ENCODE measurements at regions not wholly inside any gene's neighbourhood (a gene's known extent, or its start where the extent isn't known, plus 50 kb on each side); places are given as distances from the start of the nearest gene placed in this dataset.

- Histone ChIP-seq H3K9me3 (ENCODE audit: control insufficient read depth, low read length) (peaks cover 4% of the 10 kb centered on the region), H3K4me1 (ENCODE audit: control insufficient read depth, insufficient read depth, low read length) (no peaks in the 10 kb centered on the region), H3K27me3 (replicated peaks; ENCODE audit: control insufficient read depth, insufficient read depth, low read length) (no peaks in the 10 kb centered on the region)
These were observed 327.8 kb upstream of the ADGRB3 start for GRCh38 chr6:68307301-68307700.

GRCh38 chr6:68296126-68296525, 339.0 kb upstream of the ADGRB3 start:
- no peak overlapping the region for H3K4me3 ChIP-seq (ENCODE audit: low read length)
- H3K27me3 ChIP-seq (replicated peaks; ENCODE audit: control insufficient read depth, insufficient read depth, low read length), result no peaks in the 10 kb centered on the region
- peak; percentile 1 for DNase-seq (ENCODE audit: low read depth)
- no peak overlapping the region for H3K9ac ChIP-seq (ENCODE audit: low read length)
- H3K36me3 ChIP-seq (ENCODE audit: control insufficient read depth, insufficient read depth, low read length, severe bottlenecking), result no peaks in the 10 kb centered on the region
- no peaks in the 10 kb centered on the region for H3K4me1 ChIP-seq (ENCODE audit: control insufficient read depth, insufficient read depth, low read length)
- H3K9me3 ChIP-seq (ENCODE audit: control insufficient read depth, low read length), result peaks cover 8% of the 10 kb centered on the region

More at GRCh38 chr6:68307301-68307700, 327.8 kb upstream of the ADGRB3 start:
- Histone ChIP-seq H3K36me3 (ENCODE audit: control insufficient read depth, insufficient read depth, low read length, severe bottlenecking) (no peaks in the 10 kb centered on the region), H3K4me3 (ENCODE audit: low read length) (no peak overlapping the region), H3K9ac (ENCODE audit: low read length) (no peak overlapping the region)
- no peak for DNase-seq (ENCODE audit: low read depth)

- no peak for DNase-seq (ENCODE audit: low read depth)
- Histone ChIP-seq H3K4me1 (ENCODE audit: control insufficient read depth, insufficient read depth, low read length) (no peaks in the 10 kb centered on the region), H3K9ac (ENCODE audit: low read length) (no peak overlapping the region), H3K4me3 (ENCODE audit: low read length) (no peak overlapping the region), H3K9me3 (ENCODE audit: control insufficient read depth, low read length) (peaks cover 4% of the 10 kb centered on the region), H3K27me3 (replicated peaks; ENCODE audit: control insufficient read depth, insufficient read depth, low read length) (no peaks in the 10 kb centered on the region), H3K36me3 (ENCODE audit: control insufficient read depth, insufficient read depth, low read length, severe bottlenecking) (no peaks in the 10 kb centered on the region)
These were observed 352.4 kb upstream of the ADGRB3 start for GRCh38 chr6:68282646-68283045.

- Histone ChIP-seq H3K4me1 (ENCODE audit: control insufficient read depth, insufficient read depth, low read length) (no peaks in the 10 kb centered on the region), H3K9me3 (ENCODE audit: control insufficient read depth, low read length) (peaks cover 4% of the 10 kb centered on the region), H3K27me3 (replicated peaks; ENCODE audit: control insufficient read depth, insufficient read depth, low read length) (no peaks in the 10 kb centered on the region), H3K36me3 (ENCODE audit: control insufficient read depth, insufficient read depth, low read length, severe bottlenecking) (no peaks in the 10 kb centered on the region), H3K9ac (ENCODE audit: low read length) (no peak overlapping the region), H3K4me3 (ENCODE audit: low read length) (no peak overlapping the region)
- no peak for DNase-seq (ENCODE audit: low read depth)
These were observed 355.1 kb upstream of the ADGRB3 start for GRCh38 chr6:68279793-68280557.

- H3K4me3 ChIP-seq (ENCODE audit: low read length), result no peak overlapping the region
These were observed 361.8 kb upstream of the ADGRB3 start for GRCh38 chr6:68273297-68273696.

GRCh38 chr6:68256391-68256790, 378.7 kb upstream of the ADGRB3 start:
- DNase-seq (ENCODE audit: low read depth), result no peak
- Histone ChIP-seq H3K4me3 (ENCODE audit: low read length) (no peak overlapping the region), H3K36me3 (ENCODE audit: control insufficient read depth, insufficient read depth, low read length, severe bottlenecking) (no peaks in the 10 kb centered on the region), H3K4me1 (ENCODE audit: control insufficient read depth, insufficient read depth, low read length) (no peaks in the 10 kb centered on the region), H3K9ac (ENCODE audit: low read length) (no peak overlapping the region), H3K9me3 (ENCODE audit: control insufficient read depth, low read length) (no peaks in the 10 kb centered on the region), H3K27me3 (replicated peaks; ENCODE audit: control insufficient read depth, insufficient read depth, low read length) (no peaks in the 10 kb centered on the region)

More at GRCh38 chr6:68273297-68273696, 361.8 kb upstream of the ADGRB3 start:
- DNase-seq (ENCODE audit: low read depth), result no peak
- Histone ChIP-seq H3K36me3 (ENCODE audit: control insufficient read depth, insufficient read depth, low read length, severe bottlenecking) (no peaks in the 10 kb centered on the region), H3K9ac (ENCODE audit: low read length) (no peak overlapping the region), H3K9me3 (ENCODE audit: control insufficient read depth, low read length) (no peaks in the 10 kb centered on the region), H3K27me3 (replicated peaks; ENCODE audit: control insufficient read depth, insufficient read depth, low read length) (no peaks in the 10 kb centered on the region), H3K4me1 (ENCODE audit: control insufficient read depth, insufficient read depth, low read length) (no peaks in the 10 kb centered on the region)

GRCh38 chr6:68252632-68253031, 382.4 kb upstream of the ADGRB3 start:
- Histone ChIP-seq H3K4me1 (ENCODE audit: control insufficient read depth, insufficient read depth, low read length) (no peaks in the 10 kb centered on the region), H3K27me3 (replicated peaks; ENCODE audit: control insufficient read depth, insufficient read depth, low read length) (no peaks in the 10 kb centered on the region), H3K9ac (ENCODE audit: low read length) (no peak overlapping the region), H3K4me3 (ENCODE audit: low read length) (no peak overlapping the region), H3K9me3 (ENCODE audit: control insufficient read depth, low read length) (no peaks in the 10 kb centered on the region), H3K36me3 (ENCODE audit: control insufficient read depth, insufficient read depth, low read length, severe bottlenecking) (no peaks in the 10 kb centered on the region)
- no peak for DNase-seq (ENCODE audit: low read depth)

GRCh38 chr6:68247782-68248181, 387.3 kb upstream of the ADGRB3 start:
- H3K4me1 ChIP-seq (ENCODE audit: control insufficient read depth, insufficient read depth, low read length), result no peaks in the 10 kb centered on the region
- no peak for DNase-seq (ENCODE audit: low read depth)
- H3K27me3 ChIP-seq (replicated peaks; ENCODE audit: control insufficient read depth, insufficient read depth, low read length), result no peaks in the 10 kb centered on the region
- no peak overlapping the region for H3K4me3 ChIP-seq (ENCODE audit: low read length)
- H3K36me3 ChIP-seq (ENCODE audit: control insufficient read depth, insufficient read depth, low read length, severe bottlenecking), result no peaks in the 10 kb centered on the region
- H3K9me3 ChIP-seq (ENCODE audit: control insufficient read depth, low read length), result no peaks in the 10 kb centered on the region
- no peak overlapping the region for H3K9ac ChIP-seq (ENCODE audit: low read length)

- Histone ChIP-seq H3K9ac (ENCODE audit: low read length) (no peak overlapping the region), H3K4me1 (ENCODE audit: control insufficient read depth, insufficient read depth, low read length) (no peaks in the 10 kb centered on the region), H3K4me3 (ENCODE audit: low read length) (no peak overlapping the region), H3K36me3 (ENCODE audit: control insufficient read depth, insufficient read depth, low read length, severe bottlenecking) (no peaks in the 10 kb centered on the region), H3K9me3 (ENCODE audit: control insufficient read depth, low read length) (no peaks in the 10 kb centered on the region), H3K27me3 (replicated peaks; ENCODE audit: control insufficient read depth, insufficient read depth, low read length) (no peaks in the 10 kb centered on the region)
- DNase-seq (ENCODE audit: low read depth), result peak; percentile 14
These were observed 394.4 kb upstream of the ADGRB3 start for GRCh38 chr6:68240726-68241125.

- H3K9ac ChIP-seq (ENCODE audit: low read length), result no peak overlapping the region
- no peaks in the 10 kb centered on the region for H3K27me3 ChIP-seq (replicated peaks; ENCODE audit: control insufficient read depth, insufficient read depth, low read length)
- no peaks in the 10 kb centered on the region for H3K36me3 ChIP-seq (ENCODE audit: control insufficient read depth, insufficient read depth, low read length, severe bottlenecking)
- no peaks in the 10 kb centered on the region for H3K4me1 ChIP-seq (ENCODE audit: control insufficient read depth, insufficient read depth, low read length)
- no peak for DNase-seq (ENCODE audit: low read depth)
- no peak overlapping the region for H3K4me3 ChIP-seq (ENCODE audit: low read length)
- H3K9me3 ChIP-seq (ENCODE audit: control insufficient read depth, low read length), result no peaks in the 10 kb centered on the region
These were observed 396.0 kb upstream of the ADGRB3 start for GRCh38 chr6:68239034-68239433.

GRCh38 chr6:68238097-68238601, 396.9 kb upstream of the ADGRB3 start:
- no peaks in the 10 kb centered on the region for H3K4me1 ChIP-seq (ENCODE audit: control insufficient read depth, insufficient read depth, low read length)
- no peaks in the 10 kb centered on the region for H3K27me3 ChIP-seq (replicated peaks; ENCODE audit: control insufficient read depth, insufficient read depth, low read length)
- peak; percentile 46 for DNase-seq (ENCODE audit: low read depth)
- H3K9me3 ChIP-seq (ENCODE audit: control insufficient read depth, low read length), result no peaks in the 10 kb centered on the region
- H3K9ac ChIP-seq (ENCODE audit: low read length), result no peak overlapping the region
- no peak overlapping the region for H3K4me3 ChIP-seq (ENCODE audit: low read length)
- H3K36me3 ChIP-seq (ENCODE audit: control insufficient read depth, insufficient read depth, low read length, severe bottlenecking), result no peaks in the 10 kb centered on the region

- no peaks in the 10 kb centered on the region for H3K9me3 ChIP-seq (ENCODE audit: control insufficient read depth, low read length)
- no peaks in the 10 kb centered on the region for H3K36me3 ChIP-seq (ENCODE audit: control insufficient read depth, insufficient read depth, low read length, severe bottlenecking)
- no peaks in the 10 kb centered on the region for H3K4me1 ChIP-seq (ENCODE audit: control insufficient read depth, insufficient read depth, low read length)
- DNase-seq (ENCODE audit: low read depth), result no peak
- H3K27me3 ChIP-seq (replicated peaks; ENCODE audit: control insufficient read depth, insufficient read depth, low read length), result no peaks in the 10 kb centered on the region
- H3K4me3 ChIP-seq (ENCODE audit: low read length), result no peak overlapping the region
- no peak overlapping the region for H3K9ac ChIP-seq (ENCODE audit: low read length)
These were observed 397.9 kb upstream of the ADGRB3 start for GRCh38 chr6:68237205-68237604.
